Fibroblast of peridontal ligament (primary cell): ENCODE measurements at regions not wholly inside any gene's neighbourhood (a gene's known extent, or its start where the extent isn't known, plus 50 kb on each side); places are given as distances from the start of the nearest gene placed in this dataset.

Experiments used
- DNase-seq: peaks from one replicate; pipeline ENCODE4 v3.0.0-alpha.2; 2010; ENCODE audit errors: extremely low read depth

DNA sequence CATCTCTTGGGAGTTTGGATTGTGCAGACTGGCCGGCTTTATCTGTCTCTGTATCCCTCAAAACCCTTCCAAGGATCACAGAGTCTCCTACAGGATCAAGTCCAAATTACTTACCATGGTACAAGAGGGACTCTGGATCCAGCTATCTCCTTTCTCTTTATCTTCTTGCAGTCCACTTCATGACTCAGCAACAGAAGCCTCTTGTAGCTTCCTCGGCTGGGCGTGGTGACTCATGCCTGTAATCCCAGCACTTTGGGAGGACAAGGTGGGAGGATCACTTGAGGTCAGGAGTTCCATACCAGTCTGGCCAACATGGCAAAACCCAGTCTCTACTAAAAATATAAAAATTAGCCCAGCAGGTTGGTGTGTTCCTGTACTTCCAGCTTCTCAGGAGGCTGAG, 189.7 kb downstream of the BCAT1 start:
- DNase-seq: no peak

DNA sequence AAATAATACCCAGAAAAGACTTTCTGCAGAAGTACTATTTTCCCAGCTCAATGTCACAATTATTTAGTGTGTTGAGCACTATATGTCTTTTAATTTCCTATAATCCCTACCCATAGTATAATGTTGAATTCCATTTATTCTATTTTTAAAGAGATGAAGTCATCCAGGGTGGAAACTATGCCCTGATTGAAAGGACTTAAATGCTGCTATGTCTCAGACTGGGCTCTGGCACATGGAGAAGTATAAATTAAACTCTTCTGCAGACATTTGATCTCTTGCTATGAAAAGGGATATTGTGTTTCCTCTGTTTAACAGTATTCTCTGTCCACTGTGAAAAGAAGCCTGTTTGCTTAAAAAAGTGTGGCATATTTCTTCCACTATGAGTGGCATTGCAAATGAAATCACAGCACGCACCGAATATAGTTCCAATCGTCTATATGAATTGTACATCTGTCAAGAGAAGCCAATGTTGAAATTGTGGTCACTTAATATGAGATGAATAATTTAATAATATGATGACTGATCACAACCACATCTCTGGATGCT, 192.3 kb downstream of the BCAT1 start:
- DNase-seq: peak; percentile 68

DNA sequence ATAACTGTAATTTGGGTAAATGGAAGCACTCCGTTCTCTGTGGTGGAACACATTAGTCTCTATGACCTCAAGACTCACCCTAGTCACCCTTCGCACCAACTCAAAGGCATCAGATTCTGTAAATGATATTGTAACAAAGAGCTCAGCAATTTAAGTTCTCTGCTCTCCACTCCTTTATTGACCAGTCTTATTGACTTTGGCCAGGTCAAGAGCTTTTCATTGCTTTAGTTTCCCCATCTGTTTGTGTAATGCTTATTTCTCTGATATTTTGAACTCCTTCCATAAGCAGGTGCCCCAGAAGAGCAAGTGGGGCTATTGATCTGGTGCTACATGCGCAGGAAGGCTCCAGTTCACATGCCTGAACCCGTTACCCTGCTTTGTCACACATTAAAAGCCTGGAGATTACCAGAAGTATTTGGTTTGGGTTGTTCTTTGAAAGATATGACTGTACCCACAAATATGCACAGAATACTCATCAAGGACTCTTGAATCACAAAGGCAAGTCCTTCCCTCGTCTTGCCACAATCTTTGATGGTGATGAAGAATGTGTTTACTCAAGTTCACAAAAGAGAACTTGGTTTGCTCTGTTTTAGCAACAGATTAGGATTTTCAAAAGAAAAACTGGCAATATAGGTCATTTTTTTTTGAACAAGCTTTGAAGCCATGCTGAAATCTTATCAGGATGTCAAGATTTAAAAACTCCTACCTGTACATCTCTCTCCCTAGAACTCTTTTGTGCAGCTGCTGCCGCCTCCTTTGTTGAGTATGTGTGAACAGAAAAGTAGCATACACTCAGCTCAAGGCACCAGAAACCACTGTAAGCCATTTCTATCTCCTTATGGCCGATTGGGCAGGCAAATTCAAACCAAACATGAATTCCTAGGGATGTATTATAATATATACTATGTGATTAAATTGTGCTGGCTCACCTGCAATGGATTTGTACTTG, 193.9 kb downstream of the BCAT1 start:
- peak; percentile 84 for DNase-seq

DNA sequence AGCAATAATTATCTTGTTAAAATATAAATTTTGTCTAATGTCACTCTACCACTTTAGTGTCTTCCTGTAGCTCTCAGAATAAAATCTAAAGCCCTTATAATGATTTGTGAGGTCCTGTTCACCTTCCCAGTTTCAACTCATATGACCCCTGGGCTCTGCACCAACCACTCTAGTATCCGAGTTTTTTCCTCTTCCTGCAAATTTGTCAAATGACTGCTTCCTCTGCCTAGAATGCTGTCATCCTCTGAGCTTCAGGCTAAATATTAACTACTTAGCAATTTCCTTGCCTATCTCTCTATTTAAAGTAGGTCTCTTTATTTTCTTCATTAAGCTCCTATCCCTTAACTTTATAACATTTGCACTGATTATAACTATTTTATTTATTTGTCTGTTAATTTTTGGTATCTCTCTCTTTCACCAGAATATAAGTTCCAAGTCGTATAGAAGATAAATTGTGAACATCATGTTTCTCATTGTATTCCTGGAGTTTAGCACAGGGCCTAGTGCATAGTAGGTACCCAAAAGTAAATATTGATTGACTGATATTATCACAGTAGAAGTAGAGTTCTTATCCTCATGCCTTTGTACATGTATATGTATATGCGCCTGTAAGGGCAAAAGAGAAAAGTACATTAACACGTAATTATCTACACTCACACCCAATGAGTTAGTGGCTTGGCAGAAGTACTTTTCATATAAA, 196.0 kb downstream of the BCAT1 start:
- no peak for DNase-seq

DNA sequence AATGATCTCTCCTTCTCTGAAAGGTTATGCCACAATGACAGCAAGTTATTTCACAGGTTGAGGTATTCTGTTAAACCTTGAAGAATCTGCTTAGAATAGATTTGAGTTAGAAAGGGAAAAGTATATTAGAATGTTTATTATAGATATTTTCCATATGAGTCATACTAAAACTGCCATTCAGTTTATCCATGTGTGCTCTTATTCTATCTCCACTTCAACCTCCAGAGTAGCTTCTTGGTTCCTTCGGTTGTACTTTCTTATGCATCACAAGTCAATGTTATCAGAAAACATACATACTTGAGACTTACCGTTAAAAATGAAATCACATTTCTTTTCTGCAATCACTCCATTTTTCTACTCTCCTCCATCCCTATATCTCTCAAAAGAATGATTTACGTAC, 197.7 kb downstream of the BCAT1 start:
- no peak for DNase-seq

DNA sequence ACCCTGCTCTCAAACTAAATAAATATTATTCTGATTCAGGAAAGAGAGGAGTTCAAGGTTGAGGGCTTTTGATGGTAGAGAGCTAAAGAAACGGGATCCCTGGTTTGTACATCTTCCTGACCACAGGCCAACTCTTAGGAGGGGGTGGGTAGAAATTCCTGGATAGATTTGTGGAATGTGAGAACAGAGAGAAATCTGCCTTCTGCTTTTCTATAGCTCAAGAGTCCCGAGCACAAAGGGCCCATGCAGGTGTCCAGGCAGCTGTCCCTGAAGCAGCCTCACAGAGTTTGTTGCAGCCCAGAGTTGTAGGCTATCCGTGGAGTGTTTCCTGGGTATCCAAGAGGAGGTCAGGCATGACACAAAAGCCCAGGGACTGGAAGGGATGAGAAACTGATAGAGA, 198.6 kb downstream of the BCAT1 start:
- DNase-seq: no peak

DNA sequence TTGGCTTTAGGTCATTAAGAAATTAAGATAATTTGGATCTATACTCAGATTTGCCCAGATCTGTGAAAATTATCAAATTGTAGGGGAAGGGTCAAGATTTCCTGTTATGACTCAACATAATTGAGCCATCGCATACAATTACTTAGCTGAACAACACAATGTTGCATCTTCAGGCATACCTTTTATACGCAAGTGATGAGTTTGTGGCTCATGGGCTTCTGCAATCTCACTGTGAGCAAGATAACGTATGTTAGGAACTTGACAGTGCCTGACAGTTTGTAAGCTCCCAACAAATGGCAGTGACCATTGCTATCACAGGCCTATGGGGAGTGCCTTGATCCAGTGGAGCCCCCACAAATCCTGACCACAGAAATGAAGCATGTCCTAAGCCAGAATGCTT, 199.7 kb downstream of the BCAT1 start:
- DNase-seq: no peak

DNA sequence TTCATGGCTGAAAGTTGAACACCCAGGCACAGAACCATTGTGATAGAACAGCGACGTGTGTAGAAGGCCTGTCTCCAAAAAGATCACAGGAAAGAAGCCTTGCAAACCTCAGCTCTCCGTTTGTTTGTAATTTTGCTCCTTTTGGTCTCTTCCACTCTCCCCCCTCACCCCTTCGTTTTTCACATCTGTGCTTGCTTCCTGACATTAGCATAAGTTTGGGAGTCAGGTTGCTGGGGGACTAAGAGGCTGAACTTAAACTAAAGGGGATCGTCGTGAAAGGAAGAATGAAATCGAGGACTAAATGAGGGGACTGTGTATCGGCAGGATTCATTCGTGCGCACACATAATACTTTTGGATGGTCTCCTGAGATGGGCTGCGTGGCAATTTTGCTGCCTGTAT, 200.6 kb downstream of the BCAT1 start:
- no peak for DNase-seq

DNA sequence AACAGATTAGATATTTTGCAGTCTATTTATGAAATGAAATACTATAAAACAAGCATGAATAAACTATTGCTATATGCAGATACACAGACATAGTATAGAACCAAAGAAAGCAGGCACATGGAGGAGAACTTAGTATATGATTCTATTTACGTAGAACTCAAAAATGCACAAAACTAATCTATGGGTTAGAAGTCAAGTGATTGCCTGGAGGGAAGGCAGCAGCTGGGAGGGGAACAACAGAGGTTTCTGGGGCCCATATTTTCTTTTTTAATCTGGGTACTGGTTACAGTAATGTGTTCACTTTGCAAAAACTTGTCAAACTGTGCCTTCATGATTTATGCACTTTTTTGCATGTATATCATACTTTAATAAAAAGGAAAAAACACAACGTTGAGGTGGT, 202.0 kb downstream of the BCAT1 start:
- no peak for DNase-seq

DNA sequence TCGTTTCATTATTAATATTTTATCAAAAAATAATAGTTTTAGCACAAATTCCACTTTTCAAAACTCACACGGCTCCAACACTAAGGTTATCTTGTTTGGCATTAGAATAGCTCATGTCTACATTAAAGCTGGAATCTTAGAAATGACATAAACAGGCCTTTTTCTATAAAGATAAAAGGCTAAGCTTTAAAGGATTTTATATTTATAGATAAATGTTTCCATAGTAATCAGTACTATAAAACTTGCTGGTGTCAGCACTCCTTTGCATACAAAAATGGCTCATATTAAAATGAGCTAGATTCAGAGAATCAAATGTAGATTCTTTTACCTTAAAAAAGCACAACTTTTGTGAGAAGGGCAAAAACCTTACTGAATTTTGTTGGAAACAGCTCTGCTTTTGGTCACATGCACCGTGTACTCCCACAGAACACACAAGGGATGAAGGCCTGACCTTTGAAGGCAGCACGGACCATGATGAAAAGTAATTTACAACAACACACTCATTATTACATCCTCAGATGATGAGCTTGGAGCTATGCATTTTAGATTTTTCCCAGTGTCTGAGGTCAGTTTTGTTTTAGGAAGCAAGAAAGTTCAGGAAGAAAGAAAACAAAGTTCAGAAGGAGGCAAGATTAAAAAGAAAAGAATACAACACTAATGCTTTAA, 202.8 kb downstream of the BCAT1 start:
- DNase-seq: no peak

DNA sequence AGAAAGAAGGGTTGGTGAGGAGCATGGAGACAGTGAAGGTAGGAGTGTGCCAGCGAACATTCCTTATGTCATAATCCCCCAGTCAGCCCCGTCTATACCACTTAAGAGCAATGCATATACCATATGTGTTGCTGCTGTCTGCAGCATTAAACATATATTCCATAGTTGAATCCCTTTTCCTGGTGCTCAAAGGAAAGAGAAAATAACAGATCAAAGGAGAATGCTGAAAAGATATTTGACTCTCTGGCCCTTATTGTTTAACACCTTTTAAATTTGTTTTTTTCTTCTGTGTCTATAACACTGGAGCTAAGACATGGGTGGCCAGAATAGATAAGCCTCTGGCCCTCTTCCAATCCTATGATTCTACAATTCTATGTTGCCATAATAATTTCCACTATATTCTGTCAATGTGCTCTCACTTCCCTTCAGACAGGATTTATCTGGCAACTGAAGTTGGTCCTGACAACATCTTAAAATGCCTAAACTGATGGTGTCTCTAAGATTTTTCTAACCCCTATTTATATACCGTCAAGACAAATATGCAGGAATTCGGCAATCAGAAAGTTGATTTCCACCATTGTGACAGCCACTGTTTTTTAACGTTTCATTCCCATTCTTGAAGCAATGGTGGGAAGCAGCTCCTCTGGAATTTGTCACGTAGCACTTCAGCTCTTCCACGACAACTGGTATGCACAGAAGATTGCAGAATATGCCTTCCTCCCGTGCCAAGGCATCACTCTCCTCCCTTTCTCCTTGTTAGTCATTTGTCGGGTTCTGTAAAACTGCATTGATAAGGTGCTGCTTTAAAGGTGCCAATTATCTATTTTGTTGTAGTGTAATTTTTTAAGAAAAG, 204.7 kb downstream of the BCAT1 start:
- DNase-seq: no peak

DNA sequence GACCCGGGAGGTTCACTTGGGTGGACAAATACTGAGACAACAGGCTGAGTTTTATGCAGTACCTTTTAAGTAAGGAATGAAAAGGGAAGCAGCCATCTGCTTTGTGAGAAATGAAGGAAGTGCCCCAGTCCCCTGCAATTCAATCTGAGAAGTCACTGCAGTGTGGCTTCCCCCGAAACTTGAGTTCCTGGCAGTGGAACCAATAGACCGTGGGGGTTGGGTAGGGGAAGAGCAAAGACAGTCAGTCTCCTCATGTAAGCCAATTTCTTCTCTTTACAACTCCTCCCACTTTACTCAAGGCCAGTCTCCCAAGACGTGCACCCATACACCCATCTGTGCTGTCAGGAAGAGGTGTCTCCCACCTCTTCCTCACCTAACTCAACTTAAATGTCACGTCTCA, 206.5 kb downstream of the BCAT1 start:
- DNase-seq: no peak

DNA sequence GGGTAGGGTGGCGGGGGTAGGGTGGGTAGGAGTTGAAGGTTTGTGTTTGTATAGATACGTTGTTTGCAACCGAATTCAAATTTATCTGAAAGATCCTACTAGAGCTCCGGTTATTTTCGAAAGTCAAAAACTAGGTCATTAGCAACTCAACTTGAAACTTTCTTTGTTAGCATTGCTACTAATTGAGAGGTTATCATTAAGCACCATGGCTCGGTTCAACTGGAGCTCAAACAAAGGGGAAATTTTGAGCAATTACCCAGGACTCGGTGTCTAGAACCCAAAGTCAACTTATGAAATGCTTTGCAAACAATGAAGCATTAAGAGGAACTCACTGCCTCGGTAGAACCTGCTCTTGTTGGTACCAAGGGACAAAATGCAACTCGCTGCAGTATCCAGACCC, 207.7 kb downstream of the BCAT1 start:
- no peak for DNase-seq

DNA sequence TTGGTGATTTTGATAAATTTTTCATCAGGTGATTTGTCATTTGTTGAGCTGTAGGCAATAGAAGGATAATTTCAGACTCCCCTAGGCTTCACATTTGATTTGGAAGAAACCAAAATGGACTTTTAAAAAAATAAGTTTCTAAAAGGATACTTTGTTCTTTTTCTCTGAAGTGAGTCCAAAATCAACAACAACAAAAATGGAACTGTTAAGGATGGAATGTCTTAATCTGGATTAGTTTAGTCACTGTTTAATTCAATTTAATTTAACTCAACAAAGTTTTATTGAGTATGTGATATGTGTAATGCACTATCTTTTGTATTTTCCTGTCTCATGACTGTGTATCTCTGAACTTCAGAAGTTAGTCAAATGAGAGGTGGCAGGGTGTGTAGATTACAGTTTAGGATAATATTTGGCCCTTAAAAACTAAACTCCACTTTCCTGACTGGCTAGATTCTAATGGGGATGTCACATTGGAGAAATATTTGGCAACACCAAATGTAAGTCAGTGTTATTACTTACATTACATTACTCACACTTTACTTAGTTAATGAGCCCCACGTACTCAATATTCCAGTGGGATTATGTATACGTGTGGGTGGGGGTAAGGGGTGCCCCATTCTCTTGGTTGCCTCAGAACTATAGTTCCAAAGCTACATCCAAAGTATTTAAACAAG, 209.7 kb downstream of the BCAT1 start:
- no peak for DNase-seq

DNA sequence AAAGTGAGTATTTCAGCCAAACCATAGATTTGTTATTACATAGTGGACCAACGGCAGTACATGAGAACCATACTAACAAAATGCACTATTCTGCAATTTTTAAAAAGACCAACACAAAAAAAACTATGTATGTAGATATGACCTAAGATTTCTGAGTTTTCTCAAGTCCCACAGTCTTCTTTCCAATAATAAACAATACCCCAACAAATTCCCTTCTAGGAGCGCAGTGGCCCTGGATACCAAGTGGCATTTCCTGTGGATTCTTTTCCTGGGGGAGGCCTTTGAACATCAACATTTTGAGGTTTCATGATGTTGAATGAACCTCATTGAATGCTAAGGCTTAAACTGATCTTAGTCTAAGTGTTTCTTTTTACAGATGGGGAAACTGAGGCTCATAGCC, 210.5 kb downstream of the BCAT1 start:
- DNase-seq: peak; percentile 26

DNA sequence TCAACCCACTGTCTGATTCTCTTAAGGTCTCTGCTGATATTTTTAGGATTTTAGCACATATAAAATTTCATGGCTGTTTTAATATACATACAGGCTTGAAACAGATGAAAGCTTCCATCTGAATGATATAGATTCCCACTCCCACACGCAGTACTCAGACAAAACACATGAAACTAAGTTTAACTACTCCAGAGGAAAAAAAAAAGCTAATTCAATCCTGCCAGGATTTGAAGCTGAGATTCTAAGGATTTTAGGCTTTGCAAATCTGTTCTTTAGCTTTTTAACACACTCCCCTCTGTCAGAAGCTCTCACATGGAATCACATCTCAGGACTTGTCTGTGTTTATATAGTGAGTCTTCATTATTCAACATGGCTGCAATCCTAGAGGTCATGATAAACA, 217.3 kb downstream of the BCAT1 start:
- no peak for DNase-seq

DNA sequence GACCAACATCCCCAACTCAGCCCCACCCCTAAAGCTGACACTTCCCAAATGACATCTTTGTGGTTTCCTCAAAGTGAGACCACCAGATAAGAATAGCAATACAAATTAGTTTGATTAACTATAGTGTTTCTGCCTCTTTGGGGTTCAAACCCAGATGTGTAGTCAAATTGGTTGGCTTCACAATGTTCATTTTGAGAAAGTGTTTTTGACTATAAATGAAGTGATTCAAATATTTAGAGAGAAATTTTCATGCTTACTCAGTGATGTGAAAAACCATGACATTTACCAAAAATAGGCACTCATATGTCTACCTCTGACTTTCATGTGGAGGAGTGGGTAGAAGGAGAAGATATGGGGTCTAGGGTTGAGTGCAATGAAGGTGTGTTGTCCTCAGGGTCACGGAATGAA, 218.4 kb downstream of the BCAT1 start:
- DNase-seq: no peak

DNA sequence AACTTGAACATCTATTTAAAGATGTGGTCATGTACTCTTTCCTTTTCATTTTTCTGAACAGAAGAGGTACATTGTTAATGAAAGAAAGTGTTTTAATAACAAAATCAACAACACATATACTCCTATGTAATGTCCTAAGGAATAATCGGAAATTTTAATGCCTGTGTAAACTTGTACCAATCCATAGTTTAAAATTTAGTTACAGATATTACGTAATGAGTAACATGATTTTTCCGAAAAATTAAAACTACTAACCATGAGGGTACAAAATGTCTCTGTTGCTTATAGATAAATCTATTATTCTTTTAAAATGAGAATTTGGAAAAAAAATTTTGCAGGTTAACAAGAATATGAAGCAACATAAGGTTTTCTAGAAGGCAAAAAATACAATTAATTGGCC, 220.1 kb downstream of the BCAT1 start:
- DNase-seq: no peak

DNA sequence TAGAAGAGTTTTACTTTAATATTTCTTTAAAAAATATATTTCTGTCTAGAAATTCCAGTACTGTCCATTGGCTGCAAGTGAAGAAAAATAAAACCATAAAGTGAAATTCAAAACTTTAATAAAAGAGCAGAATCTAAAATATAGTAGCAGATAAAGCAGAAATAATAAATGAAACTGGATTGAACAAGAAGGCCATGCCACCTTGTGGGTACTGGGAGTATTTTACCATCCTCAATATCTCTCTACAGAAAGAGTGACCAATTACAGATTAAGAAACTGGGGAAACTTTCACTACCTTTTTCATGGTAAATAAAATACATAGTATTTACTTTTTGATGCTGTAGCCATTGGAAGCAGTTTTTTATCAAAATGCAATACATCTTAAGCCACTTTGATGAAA, 220.5 kb downstream of the BCAT1 start:
- peak; percentile 63 for DNase-seq

DNA sequence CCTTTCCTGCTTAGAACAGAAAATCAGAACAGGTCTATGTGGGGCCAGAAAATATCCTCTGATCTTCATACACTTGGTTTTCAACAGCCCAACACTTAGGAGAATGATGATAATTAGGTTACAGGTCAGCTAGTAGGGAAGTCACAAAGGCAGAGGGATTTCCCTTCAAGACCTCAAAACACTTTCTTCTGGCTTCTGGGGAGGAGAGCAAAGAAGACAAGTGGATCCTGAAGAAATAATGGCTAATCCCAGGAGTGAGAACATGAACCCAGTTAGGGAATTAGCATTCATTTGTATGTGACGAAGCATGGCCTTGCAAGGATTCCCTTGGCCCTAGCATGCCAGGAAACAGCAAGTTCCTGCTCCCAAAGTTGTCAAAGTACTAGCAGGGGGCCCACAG, 223.3 kb downstream of the BCAT1 start:
- no peak for DNase-seq

DNA sequence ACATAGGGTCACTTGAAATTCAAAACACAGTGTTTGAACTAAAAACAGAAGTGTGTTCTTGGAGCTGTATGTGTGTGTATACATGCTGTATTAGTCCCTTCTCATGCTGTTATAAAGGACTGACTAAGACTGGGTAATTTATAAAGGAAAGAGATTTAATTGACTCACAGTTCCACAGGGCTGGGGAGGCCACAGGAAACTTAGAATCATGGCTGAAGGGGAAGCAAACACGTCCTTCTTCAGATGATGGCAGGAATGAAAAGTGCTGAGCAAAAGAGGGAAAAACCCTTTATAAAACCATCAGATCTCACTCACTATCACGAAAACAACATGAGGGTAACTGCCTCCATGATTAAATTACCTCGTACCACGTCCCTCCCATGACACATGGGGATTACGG, 224.1 kb downstream of the BCAT1 start:
- no peak for DNase-seq
